GM18498 (cell line): ENCODE measurements at regions not wholly inside any gene's neighbourhood (a gene's known extent, or its start where the extent isn't known, plus 50 kb on each side); places are given as distances from the start of the nearest gene placed in this dataset.
A peak's percentile ranks its signal among the peaks of the same experiment; 100 is the strongest.

ENCODE experiments used
- ATAC-seq: cut with Tn5 transposase; IDR thresholded peaks from one replicate; pipeline ENCODE4 v1.9.1; 2021; ENCODE audit warnings: mild to moderate bottlenecking, moderate library complexity; ENCODE audit not compliant: unreplicated experiment

- no peak for ATAC-seq
These were observed 113.6 kb downstream of the OAT start for GRCh38 chr10:124305131-124305530.

GRCh38 chr10:124303662-124304418 lies 114.9 kb downstream of the OAT start:
- ATAC-seq, result no peak

GRCh38 chr10:124302951-124303505 lies 115.7 kb downstream of the OAT start:
- no peak for ATAC-seq

- ATAC-seq, result no peak
These were observed 117.0 kb downstream of the OAT start for GRCh38 chr10:124301736-124302135.

- ATAC-seq, result no peak
These were observed 118.0 kb downstream of the OAT start for GRCh38 chr10:124300735-124301134.

- no peak for ATAC-seq
These were observed 118.5 kb downstream of the OAT start for GRCh38 chr10:124300224-124300623.

GRCh38 chr10:124299696-124300095 lies 119.0 kb downstream of the OAT start:
- ATAC-seq, result no peak

GRCh38 chr10:124298891-124299290 lies 119.8 kb downstream of the OAT start:
- no peak for ATAC-seq

- no peak for ATAC-seq
These were observed 121.6 kb downstream of the OAT start for GRCh38 chr10:124296813-124297788.

GRCh38 chr10:124296121-124296812 lies 122.5 kb downstream of the OAT start:
- no peak for ATAC-seq

GRCh38 chr10:124294811-124295770 lies 123.6 kb downstream of the OAT start:
- ATAC-seq, result no peak

- no peak for ATAC-seq
These were observed 124.9 kb downstream of the OAT start for GRCh38 chr10:124293616-124294449.

GRCh38 chr10:124292911-124293615 lies 125.7 kb downstream of the OAT start:
- no peak for ATAC-seq

- no peak for ATAC-seq
These were observed 127.6 kb downstream of the OAT start for GRCh38 chr10:124291001-124291701.

- ATAC-seq, result peak; percentile 40
These were observed 128.6 kb downstream of the OAT start for GRCh38 chr10:124289851-124290795.
